Urinary bladder (tissue), 3 donors: ENCODE measurements at regions not wholly inside any gene's neighbourhood (a gene's known extent, or its start where the extent isn't known, plus 50 kb on each side); places are given as distances from the start of the nearest gene placed in this dataset.

Experiments
- DNase-seq: peaks from one replicate; pipeline ENCODE4 v3.0.0-alpha.2; 2015; ENCODE audit errors: extremely low spot score
- H3K27ac ChIP-seq: one replicate; pipeline ENCODE4 v1.5.1; 2013; ENCODE audit warnings: low read depth, mild to moderate bottlenecking, moderate library complexity
- H3K36me3 ChIP-seq: one replicate; pipeline ENCODE4 v1.6.1; 2013; ENCODE audit warnings: mild to moderate bottlenecking, moderate library complexity; ENCODE audit not compliant: insufficient read depth
- H3K4me1 ChIP-seq: one replicate; pipeline ENCODE4 v1.6.1; 2013; ENCODE audit warnings: mild to moderate bottlenecking, moderate library complexity; ENCODE audit not compliant: insufficient read depth
- H3K4me3 ChIP-seq: one replicate; pipeline ENCODE4 v1.5.1; 2013; ENCODE audit warnings: low read depth, low read length
- WGBS: extraction: QIAGEN DNeasy Blood & Tissue Kit; methylation state at CpG from one replicate; pipeline ENCODE4 v1.1.7; 2013; 5-methylcytosine and 5-hydroxymethylcytosine counted together
- donor health status: healthy with polysubstance abuse.
- donor health status: healthy.

- WGBS, result 76% methylated on average over 7 of the region's 7 CpGs
- DNase-seq, result no peak
- Histone ChIP-seq H3K4me1 (no peaks in the 10 kb centered on the region), H3K27ac (no peak overlapping the region), H3K4me3 (no peak overlapping the region), H3K36me3 (no peaks in the 10 kb centered on the region)
These were observed 78.2 kb upstream of the SEC61G start for GRCh38 chr7:54837168-54837567.

GRCh38 chr7:54837761-54838160, 78.8 kb upstream of the SEC61G start:
- Histone ChIP-seq H3K27ac (no peak overlapping the region), H3K4me1 (no peaks in the 10 kb centered on the region), H3K36me3 (no peaks in the 10 kb centered on the region), H3K4me3 (no peak overlapping the region)
- DNase-seq, result no peak
- 84% methylated on average over 7 of the region's 7 CpGs for WGBS

- Histone ChIP-seq H3K4me1 (no peaks in the 10 kb centered on the region), H3K27ac (no peak overlapping the region), H3K36me3 (no peaks in the 10 kb centered on the region), H3K4me3 (no peak overlapping the region)
- no peak for DNase-seq
- WGBS, result 45% methylated on average over 6 of the region's 6 CpGs
These were observed 79.3 kb upstream of the SEC61G start for GRCh38 chr7:54838175-54838910.

GRCh38 chr7:54839575-54840213, 80.7 kb upstream of the SEC61G start:
- Histone ChIP-seq H3K4me3 (no peak overlapping the region), H3K36me3 (no peaks in the 10 kb centered on the region), H3K27ac (no peak overlapping the region), H3K4me1 (no peaks in the 10 kb centered on the region)
- WGBS, result 61% methylated on average over 9 of the region's 9 CpGs
- no peak for DNase-seq

GRCh38 chr7:54841772-54842697, 83.0 kb upstream of the SEC61G start:
- H3K4me1 ChIP-seq, result no peaks in the 10 kb centered on the region
- DNase-seq, result no peak
- 48% methylated on average over 8 of the region's 8 CpGs for WGBS
- H3K27ac ChIP-seq, result no peak overlapping the region
- no peak overlapping the region for H3K4me3 ChIP-seq
- no peaks in the 10 kb centered on the region for H3K36me3 ChIP-seq

GRCh38 chr7:54843841-54844355, 84.9 kb upstream of the SEC61G start:
- no peaks in the 10 kb centered on the region for H3K4me1 ChIP-seq
- no peaks in the 10 kb centered on the region for H3K36me3 ChIP-seq
- H3K4me3 ChIP-seq, result no peak overlapping the region
- no peak overlapping the region for H3K27ac ChIP-seq
- WGBS, result 82% methylated on average over 3 of the region's 3 CpGs
- DNase-seq, result no peak

- Histone ChIP-seq H3K27ac (no peak overlapping the region), H3K4me1 (no peaks in the 10 kb centered on the region), H3K36me3 (no peaks in the 10 kb centered on the region), H3K4me3 (no peak overlapping the region)
- no peak for DNase-seq
These were observed 87.3 kb upstream of the SEC61G start for GRCh38 chr7:54846273-54846672.

GRCh38 chr7:54847921-54848320, 88.9 kb upstream of the SEC61G start:
- DNase-seq, result no peak
- 74% methylated on average over 1 of the region's 1 CpG for WGBS
- H3K27ac ChIP-seq, result no peak overlapping the region
- no peaks in the 10 kb centered on the region for H3K4me1 ChIP-seq
- H3K36me3 ChIP-seq, result no peaks in the 10 kb centered on the region
- no peak overlapping the region for H3K4me3 ChIP-seq

GRCh38 chr7:54856856-54857255, 97.8 kb upstream of the SEC61G start:
- WGBS, result 23% methylated on average over 1 of the region's 1 CpG
- H3K4me3 ChIP-seq, result no peak overlapping the region
- no peak overlapping the region for H3K27ac ChIP-seq
- no peaks in the 10 kb centered on the region for H3K36me3 ChIP-seq
- DNase-seq, result no peak
- no peaks in the 10 kb centered on the region for H3K4me1 ChIP-seq

GRCh38 chr7:54857294-54857693, 98.3 kb upstream of the SEC61G start:
- no peaks in the 10 kb centered on the region for H3K36me3 ChIP-seq
- DNase-seq, result no peak
- no peak overlapping the region for H3K27ac ChIP-seq
- no peaks in the 10 kb centered on the region for H3K4me1 ChIP-seq
- no peak overlapping the region for H3K4me3 ChIP-seq
- WGBS, result 50% methylated on average over 2 of the region's 2 CpGs

- Histone ChIP-seq H3K4me1 (no peaks in the 10 kb centered on the region), H3K4me3 (no peak overlapping the region), H3K27ac (no peak overlapping the region), H3K36me3 (no peaks in the 10 kb centered on the region)
- DNase-seq, result no peak
- WGBS, result 69% methylated on average over 3 of the region's 3 CpGs
These were observed 99.1 kb upstream of the SEC61G start for GRCh38 chr7:54858008-54858692.

- Histone ChIP-seq H3K27ac (no peak overlapping the region), H3K4me1 (no peaks in the 10 kb centered on the region), H3K36me3 (no peaks in the 10 kb centered on the region), H3K4me3 (no peak overlapping the region)
- no peak for DNase-seq
These were observed 100.1 kb upstream of the SEC61G start for GRCh38 chr7:54859066-54859465.

- no peak for DNase-seq
- Histone ChIP-seq H3K36me3 (no peaks in the 10 kb centered on the region), H3K27ac (no peak overlapping the region), H3K4me1 (no peaks in the 10 kb centered on the region), H3K4me3 (no peak overlapping the region)
- WGBS, result 74% methylated on average over 4 of the region's 4 CpGs
These were observed 100.5 kb upstream of the SEC61G start for GRCh38 chr7:54859545-54859944.
